ENCODE measurements at regions not wholly inside any gene's neighbourhood (a gene's known extent, or its start where the extent isn't known, plus 50 kb on each side); places are given as distances from the start of the nearest gene placed in this dataset.
A peak's percentile ranks its signal among the peaks of the same experiment; 100 is the strongest.

DNA sequence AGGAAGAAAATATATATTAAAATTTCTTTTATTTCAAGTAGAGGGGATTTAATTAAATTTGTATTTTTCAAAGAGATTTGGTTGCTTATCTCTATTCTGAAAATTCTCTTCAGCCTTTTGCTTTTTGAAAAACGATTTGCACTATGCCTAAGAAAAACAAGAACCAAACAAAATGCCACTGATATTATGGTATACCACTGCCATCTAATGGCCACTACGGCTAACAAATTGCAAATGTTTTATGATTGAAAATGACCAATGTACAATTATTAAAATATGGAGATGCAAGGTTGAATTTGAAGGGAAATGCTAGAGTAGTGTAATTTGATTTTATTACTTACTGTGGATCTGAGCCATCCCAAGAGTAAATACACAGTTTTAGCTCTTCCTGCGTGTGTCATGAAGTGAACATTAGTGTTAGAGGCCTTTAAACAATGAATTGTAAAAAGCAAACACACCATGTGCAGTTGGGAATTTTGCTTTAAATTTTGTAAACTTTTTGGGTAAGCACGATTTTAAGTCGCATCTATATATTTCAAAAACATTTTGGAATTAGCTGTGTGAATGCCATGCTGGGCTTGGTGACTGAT is 137.4 kb upstream of the USP25 start:
- intact Hi-C loops (cut with micrococcal nuclease): loop anchor here (1.0 to 10.0 kb wide), 12 partner anchors 66 to 1333 kb away; partner anchors contain the start of gene USP25
- POLR2A ChIA-PET (ENCODE audit: unreplicated experiment): interaction anchor here (0.5 to 0.6 kb wide), 3 partner anchors 101 to 861 kb away, joined by 3 to 6 read pairs (median 5); no protein-coding TSS in a partner anchor

GRCh38 chr21:15592957-15593356 is 136.8 kb upstream of the USP25 start:
- Histone ChIP-seq H3F3A (ENCODE audit: low read length, unreplicated experiment) (no peaks in the 10 kb centered on the region), H3K4me2 (ENCODE audit: low read length) (peak overlapping the region; percentile 85), H3K9me2 (replicated peaks; ENCODE audit: low read length) (no peaks in the 10 kb centered on the region), H4K20me1 (ENCODE audit: low read length) (no peaks in the 10 kb centered on the region), H3K79me2 (ENCODE audit: low read length) (no peaks in the 10 kb centered on the region), H2AFZ (ENCODE audit: low read length) (no peak overlapping the region), H3K27me3 (ENCODE audit: low read length) (no peaks in the 10 kb centered on the region), H3K36me3 (ENCODE audit: low read depth, low read length) (no peaks in the 10 kb centered on the region), H3K4me3 (ENCODE audit: low read length) (peak overlapping the region; percentile 57), H3K4me1 (ENCODE audit: insufficient read depth, low read length) (peaks cover 25% of the 10 kb centered on the region), H3K27ac (ENCODE audit: low read length) (peak overlapping the region; percentile 96), H3K9me3 (ENCODE audit: low read length) (no peaks in the 10 kb centered on the region), H3K9ac (ENCODE audit: low read length) (peak overlapping the region; percentile 75)
- ChIA-PET POLR2A (ENCODE audit: unreplicated experiment) (no interaction called here), CTCF (interaction anchor here (0.6 to 1.1 kb wide), 2 partner anchors 110 to 154 kb away, joined by 3 to 5 read pairs; no protein-coding TSS in a partner anchor)
- intact Hi-C loops (cut with micrococcal nuclease): loop anchor here (1.0 to 10.0 kb wide), 14 partner anchors 38 to 1334 kb away; partner anchors contain the start of gene USP25
- BruUV-seq (replicated peaks): no TSS peak
- TF ChIP-seq EZH2 (IDR thresholded peaks at IDR 0.05; ENCODE audit: low read length, unreplicated experiment) (no peak), EZH2phosphoT487 (IDR thresholded peaks at IDR 0.05; ENCODE audit: borderline replicate concordance, low read length) (no peak), CTCF (conservative IDR thresholded peaks at IDR 0.05; ENCODE audit: low read depth, low read length) (no peak)
- DNase-seq (peak; percentile 89), ATAC-seq (peak; percentile 93)

More for the DNA sequence above, 137.4 kb upstream of the USP25 start:
- H3K27ac ChIP-seq (ENCODE audit: low read length): peak overlapping the region; percentile 96
- H3K27me3 ChIP-seq (ENCODE audit: low read length): no peaks in the 10 kb centered on the region
- no peaks in the 10 kb centered on the region for H3K9me2 ChIP-seq (replicated peaks; ENCODE audit: low read length)
- CTCF ChIA-PET: interaction anchor here (0.6 to 1.1 kb wide), 4 partner anchors 110 to 154 kb away, joined by 3 to 5 read pairs (median 3); no protein-coding TSS in a partner anchor
- DNase-seq (peak; percentile 89), ATAC-seq (peak; percentile 90)
- BruUV-seq (replicated peaks): no TSS peak
- H3K4me1 ChIP-seq (ENCODE audit: insufficient read depth, low read length): peaks cover 25% of the 10 kb centered on the region
- no peaks in the 10 kb centered on the region for H3K79me2 ChIP-seq (ENCODE audit: low read length)
- H3K36me3 ChIP-seq (ENCODE audit: low read depth, low read length): no peaks in the 10 kb centered on the region
- H3K9ac ChIP-seq (ENCODE audit: low read length): peak overlapping the region; percentile 75
- H3K4me3 ChIP-seq (ENCODE audit: low read length): peak overlapping the region; percentile 57
- no peak for TF ChIP-seq EZH2phosphoT487 (IDR thresholded peaks at IDR 0.05; ENCODE audit: borderline replicate concordance, low read length)
- peak; percentile 91 for TF ChIP-seq CTCF (conservative IDR thresholded peaks at IDR 0.05; ENCODE audit: low read depth, low read length)
- H4K20me1 ChIP-seq (ENCODE audit: low read length): no peaks in the 10 kb centered on the region
- no peaks in the 10 kb centered on the region for H3K9me3 ChIP-seq (ENCODE audit: low read length)
- H3K4me2 ChIP-seq (ENCODE audit: low read length): peak overlapping the region; percentile 85
- no peak overlapping the region; the same call in 1 of the 2 replicates for H2AFZ ChIP-seq (ENCODE audit: low read length)
- H3F3A ChIP-seq (ENCODE audit: low read length, unreplicated experiment): no peaks in the 10 kb centered on the region

GRCh38 chr21:15601390-15601789 is 128.4 kb upstream of the USP25 start:
- H3K36me3 ChIP-seq (ENCODE audit: low read depth, low read length): no peaks in the 10 kb centered on the region
- H3K27ac ChIP-seq (ENCODE audit: low read length): no peak overlapping the region
- H4K20me1 ChIP-seq (ENCODE audit: low read length): no peaks in the 10 kb centered on the region
- DNase-seq (no peak), ATAC-seq (no peak)
- no peak overlapping the region for H2AFZ ChIP-seq (ENCODE audit: low read length)
- H3K9ac ChIP-seq (ENCODE audit: low read length): no peak overlapping the region
- POLR2A ChIA-PET (ENCODE audit: unreplicated experiment): no interaction called here
- intact Hi-C loops (cut with micrococcal nuclease): no loop called here
- H3K4me3 ChIP-seq (ENCODE audit: low read length): no peak overlapping the region
- no TSS peak for BruUV-seq (replicated peaks)
- no peaks in the 10 kb centered on the region for H3K9me3 ChIP-seq (ENCODE audit: low read length)
- no peaks in the 10 kb centered on the region for H3K27me3 ChIP-seq (ENCODE audit: low read length)
- CTCF ChIA-PET: no interaction called here
- peaks cover 15% of the 10 kb centered on the region for H3K4me1 ChIP-seq (ENCODE audit: insufficient read depth, low read length)
- H3K79me2 ChIP-seq (ENCODE audit: low read length): no peaks in the 10 kb centered on the region
- H3K4me2 ChIP-seq (ENCODE audit: low read length): no peak overlapping the region
- TF ChIP-seq CTCF (conservative IDR thresholded peaks at IDR 0.05; ENCODE audit: low read depth, low read length): no peak
- TF ChIP-seq EZH2 (IDR thresholded peaks at IDR 0.05; ENCODE audit: low read length, unreplicated experiment): no peak
- TF ChIP-seq EZH2phosphoT487 (IDR thresholded peaks at IDR 0.05; ENCODE audit: borderline replicate concordance, low read length): no peak
- no peaks in the 10 kb centered on the region for H3K9me2 ChIP-seq (replicated peaks; ENCODE audit: low read length)
- H3F3A ChIP-seq (ENCODE audit: low read length, unreplicated experiment): no peaks in the 10 kb centered on the region

Measured in PC-3 (cell line).